ENCODE measurements at regions not wholly inside any gene's neighbourhood (a gene's known extent, or its start where the extent isn't known, plus 50 kb on each side); places are given as distances from the start of the nearest gene placed in this dataset.

- no peak for TF ChIP-seq CTCF (IDR thresholded peaks at IDR 0.05; ENCODE audit: low read length)
- no peak for TF ChIP-seq EZH2 (optimal IDR thresholded peaks at IDR 0.05; ENCODE audit: low read depth, low read length)
Measured at GRCh38 chr2:38178119-38178518, 102.2 kb upstream of the CYP1B1 start.

Data from MM.1S (cell line).